ENCODE measurements at regions not wholly inside any gene's neighbourhood (a gene's known extent, or its start where the extent isn't known, plus 50 kb on each side); places are given as distances from the start of the nearest gene placed in this dataset.

DNA sequence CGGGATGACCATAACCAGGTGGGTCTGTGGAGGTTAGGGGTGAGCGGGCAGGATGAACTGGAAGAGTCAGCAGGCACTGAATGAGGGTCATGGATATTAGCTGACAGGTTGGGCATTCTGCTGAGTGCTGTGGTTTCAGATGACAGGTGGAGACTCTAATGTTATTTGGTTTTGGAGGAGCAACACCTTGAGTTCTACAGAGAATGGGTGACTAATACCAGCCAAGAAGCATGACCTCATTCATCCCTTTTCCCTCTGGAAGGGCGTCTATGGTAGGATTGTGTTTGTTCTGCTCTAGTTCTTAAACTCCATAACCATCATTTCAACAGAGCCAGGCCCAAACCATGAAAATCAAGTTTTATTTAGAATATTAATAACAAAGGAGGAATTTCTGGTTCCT is 550.7 kb upstream of the LMCD1 start:
- no peak for TF ChIP-seq CTCF (IDR thresholded peaks at IDR 0.05; ENCODE audit: control extremely low read depth, extremely low read depth)

GRCh38 chr3:7953449-7954014 is 548.1 kb upstream of the LMCD1 start:
- Histone ChIP-seq H3K9me3 (ENCODE audit: control insufficient read depth in 4 of 4, insufficient read depth in 3 of 4, low read length in 3 of 4) (no peaks in the 10 kb centered on the region), H3K27ac (ENCODE audit: low read depth in 1 of 2, low read length in 1 of 2) (no peak overlapping the region), H3K27me3 (ENCODE audit: control insufficient read depth in 3 of 3, insufficient read depth in 3 of 3, low read length in 2 of 3) (no peaks in the 10 kb centered on the region), H3K4me3 (no peak overlapping the region), H3K4me1 (ENCODE audit: control insufficient read depth in 5 of 5, insufficient read depth in 5 of 5, low read length in 5 of 5) (no peaks in the 10 kb centered on the region), H3K9ac (ENCODE audit: insufficient read depth in 1 of 2, low read length in 2 of 2) (no peak overlapping the region), H3K36me3 (ENCODE audit: control insufficient read depth in 4 of 4, insufficient read depth in 4 of 4, low read length in 4 of 4) (no peaks in the 10 kb centered on the region)
- no peak for TF ChIP-seq CTCF (IDR thresholded peaks at IDR 0.05; ENCODE audit: control extremely low read depth, extremely low read depth)
- DNase-seq (no peak), ATAC-seq (ENCODE audit: insufficient read depth, low FRiP score) (no peak)
- WGBS, 2 donors: 0 to 24% methylated on average over 1 of the region's 1 CpG

More for the DNA sequence above, 550.7 kb upstream of the LMCD1 start:
- no peaks in the 10 kb centered on the region for H3K9me3 ChIP-seq (ENCODE audit: control insufficient read depth in 4 of 4, insufficient read depth in 3 of 4, low read length in 3 of 4)
- DNase-seq (no peak), ATAC-seq (ENCODE audit: insufficient read depth, low FRiP score) (no peak)
- H3K9ac ChIP-seq (ENCODE audit: insufficient read depth in 1 of 2, low read length in 2 of 2): no peak overlapping the region
- no peaks in the 10 kb centered on the region for H3K4me1 ChIP-seq (ENCODE audit: control insufficient read depth in 5 of 5, insufficient read depth in 5 of 5, low read length in 5 of 5)
- H3K27me3 ChIP-seq (ENCODE audit: control insufficient read depth in 3 of 3, insufficient read depth in 3 of 3, low read length in 2 of 3): no peaks in the 10 kb centered on the region
- H3K36me3 ChIP-seq (ENCODE audit: control insufficient read depth in 4 of 4, insufficient read depth in 4 of 4, low read length in 4 of 4): no peaks in the 10 kb centered on the region
- no peak overlapping the region for H3K4me3 ChIP-seq
- 93 to 97% methylated on average over 3 of the region's 3 CpGs for WGBS, 2 donors
- no peak overlapping the region for H3K27ac ChIP-seq (ENCODE audit: low read depth in 1 of 2, low read length in 1 of 2)

DNA sequence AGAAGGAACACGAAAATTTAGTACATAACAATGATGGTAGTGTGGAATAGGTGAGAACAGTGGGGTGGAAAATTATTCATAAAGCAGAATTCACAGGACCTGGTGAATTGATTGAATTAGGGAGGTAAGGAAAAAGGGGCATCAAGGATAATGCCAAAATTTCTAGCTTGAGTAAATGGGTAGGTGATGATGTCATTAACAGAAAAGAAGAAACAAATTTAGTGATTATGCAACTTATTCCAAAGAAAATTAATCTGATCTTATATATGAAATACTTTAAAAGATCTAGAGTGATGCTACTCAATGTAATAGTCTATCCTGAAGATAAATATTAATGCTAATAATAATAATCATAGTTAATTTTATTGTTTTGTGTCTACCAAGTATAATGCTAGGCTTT is 544.6 kb upstream of the LMCD1 start:
- Histone ChIP-seq H3K27me3 (ENCODE audit: control insufficient read depth in 3 of 3, insufficient read depth in 3 of 3, low read length in 2 of 3) (no peaks in the 10 kb centered on the region), H3K4me1 (ENCODE audit: control insufficient read depth in 5 of 5, insufficient read depth in 5 of 5, low read length in 5 of 5) (no peaks in the 10 kb centered on the region), H3K9ac (ENCODE audit: insufficient read depth in 1 of 2, low read length in 2 of 2) (no peak overlapping the region), H3K27ac (ENCODE audit: low read depth in 1 of 2, low read length in 1 of 2) (no peak overlapping the region), H3K9me3 (ENCODE audit: control insufficient read depth in 4 of 4, insufficient read depth in 3 of 4, low read length in 3 of 4) (no peaks in the 10 kb centered on the region), H3K36me3 (ENCODE audit: control insufficient read depth in 4 of 4, insufficient read depth in 4 of 4, low read length in 4 of 4) (no peaks in the 10 kb centered on the region), H3K4me3 (no peak overlapping the region)
- no peak for ATAC-seq (ENCODE audit: insufficient read depth, low FRiP score)
- no peak for TF ChIP-seq CTCF (IDR thresholded peaks at IDR 0.05; ENCODE audit: control extremely low read depth, extremely low read depth)
- WGBS, 2 donors: 82 to 86% methylated on average over 1 of the region's 1 CpG
- no peak for DNase-seq

- H3K9me3 ChIP-seq (ENCODE audit: control insufficient read depth in 4 of 4, insufficient read depth in 3 of 4, low read length in 3 of 4): no peaks in the 10 kb centered on the region
- no peak for ATAC-seq (ENCODE audit: insufficient read depth, low FRiP score)
Observed at GRCh38 chr3:7959094-7959493, 542.5 kb upstream of the LMCD1 start.

More at GRCh38 chr3:7959094-7959493, 542.5 kb upstream of the LMCD1 start:
- no peak for DNase-seq
- no peak for TF ChIP-seq CTCF (IDR thresholded peaks at IDR 0.05; ENCODE audit: control extremely low read depth, extremely low read depth)
- Histone ChIP-seq H3K27ac (ENCODE audit: low read depth in 1 of 2, low read length in 1 of 2) (no peak overlapping the region), H3K4me1 (ENCODE audit: control insufficient read depth in 5 of 5, insufficient read depth in 5 of 5, low read length in 5 of 5) (peaks cover 0 to 5% (median 0%) of the 10 kb centered on the region in 5 donors), H3K36me3 (ENCODE audit: control insufficient read depth in 4 of 4, insufficient read depth in 4 of 4, low read length in 4 of 4) (no peaks in the 10 kb centered on the region), H3K9ac (ENCODE audit: insufficient read depth in 1 of 2, low read length in 2 of 2) (no peak overlapping the region), H3K27me3 (ENCODE audit: control insufficient read depth in 3 of 3, insufficient read depth in 3 of 3, low read length in 2 of 3) (no peaks in the 10 kb centered on the region), H3K4me3 (no peak overlapping the region)
- 95 to 96% methylated on average over 15 of the region's 15 CpGs for WGBS, 2 donors

All from lung (tissue), 11 donors.